ENCODE measurements at regions not wholly inside any gene's neighbourhood (a gene's known extent, or its start where the extent isn't known, plus 50 kb on each side); places are given as distances from the start of the nearest gene placed in this dataset.

GRCh38 chr10:23917251-23917840 is 291.6 kb upstream of the KIAA1217 start:
- TF ChIP-seq CTCF (IDR thresholded peaks at IDR 0.05 in 2 of 3, conservative IDR thresholded peaks at IDR 0.05 in 1 of 3; ENCODE audit: borderline replicate concordance in 1 of 3, insufficient read depth in 1 of 3, low read depth in 2 of 3, low read length in 2 of 3) (no peak), MAX (IDR thresholded peaks at IDR 0.05) (no peak), ZFX (IDR thresholded peaks at IDR 0.05) (no peak), POLR2A (IDR thresholded peaks at IDR 0.05; ENCODE audit: borderline replicate concordance, extremely low read depth, insufficient read depth, insufficient read length) (no peak), RAD21 (IDR thresholded peaks at IDR 0.05; ENCODE audit: low read depth) (no peak)
